HL-60/S4 treated with phorbol 12-myristate 13-acetate at 8.2 ng/mL for 4 days and 3 days (cell line): ENCODE measurements at regions not wholly inside any gene's neighbourhood (a gene's known extent, or its start where the extent isn't known, plus 50 kb on each side); places are given as distances from the start of the nearest gene placed in this dataset.

Experiments used
- in situ Hi-C: fragments of 300-500 bp; cut with MboI; formaldehyde crosslinking; loops from 2 replicates; pipeline ENCODE4 v1.15.0; 2022; ENCODE audit warnings: low sequenced_read_pairs

GRCh38 chr6:145161501-145161900, 573.8 kb downstream of the EPM2A start:
- in situ Hi-C loops: no loop called here

- in situ Hi-C loops: no loop called here
Measured at GRCh38 chr6:145169726-145170224, 565.5 kb downstream of the EPM2A start.

- in situ Hi-C loops: no loop called here
Measured at GRCh38 chr6:145175470-145175869, 559.9 kb downstream of the EPM2A start.

- in situ Hi-C loops: no loop called here
Measured at GRCh38 chr6:145178391-145178790, 556.9 kb downstream of the EPM2A start.

GRCh38 chr6:145187491-145188206, 547.7 kb downstream of the EPM2A start:
- in situ Hi-C loops: no loop called here

GRCh38 chr6:145189836-145190235, 545.5 kb downstream of the EPM2A start:
- in situ Hi-C loops: no loop called here

GRCh38 chr6:145194389-145194788, 540.9 kb downstream of the EPM2A start:
- in situ Hi-C loops: no loop called here

- in situ Hi-C loops: loop anchor here (25.0 kb wide), 1 partner anchor 613 kb away; no protein-coding TSS in a partner anchor
Measured at GRCh38 chr6:145199961-145200360, 535.4 kb downstream of the EPM2A start.

- in situ Hi-C loops: loop anchor here (25.0 kb wide), 1 partner anchor 617 kb away; no protein-coding TSS in a partner anchor
Measured at GRCh38 chr6:145204301-145204700, 531.0 kb downstream of the EPM2A start.

GRCh38 chr6:145206247-145206907, 528.9 kb downstream of the EPM2A start:
- in situ Hi-C loops: loop anchor here (25.0 kb wide), 1 partner anchor 619 kb away; no protein-coding TSS in a partner anchor

- in situ Hi-C loops: loop anchor here (25.0 kb wide), 1 partner anchor 621 kb away; no protein-coding TSS in a partner anchor
Measured at GRCh38 chr6:145208474-145208873, 526.8 kb downstream of the EPM2A start.

- in situ Hi-C loops: loop anchor here (25.0 kb wide), 1 partner anchor 622 kb away; no protein-coding TSS in a partner anchor
Measured at GRCh38 chr6:145209272-145209671, 526.0 kb downstream of the EPM2A start.

- in situ Hi-C loops: loop anchor here (25.0 kb wide), 1 partner anchor 626 kb away; no protein-coding TSS in a partner anchor
Measured at GRCh38 chr6:145212813-145213212, 522.5 kb downstream of the EPM2A start.

GRCh38 chr6:145213614-145214013, 521.7 kb downstream of the EPM2A start:
- in situ Hi-C loops: loop anchor here (25.0 kb wide), 1 partner anchor 626 kb away; no protein-coding TSS in a partner anchor

GRCh38 chr6:145214570-145214969, 520.8 kb downstream of the EPM2A start:
- in situ Hi-C loops: loop anchor here (25.0 kb wide), 1 partner anchor 627 kb away; no protein-coding TSS in a partner anchor

- in situ Hi-C loops: loop anchor here (25.0 kb wide), 1 partner anchor 637 kb away; no protein-coding TSS in a partner anchor
Measured at GRCh38 chr6:145224450-145224849, 510.9 kb downstream of the EPM2A start.

GRCh38 chr6:145225500-145225899, 509.8 kb downstream of the EPM2A start:
- in situ Hi-C loops: no loop called here

GRCh38 chr6:145227593-145227992, 507.7 kb downstream of the EPM2A start:
- in situ Hi-C loops: no loop called here

GRCh38 chr6:145228962-145229582, 506.2 kb downstream of the EPM2A start:
- in situ Hi-C loops: no loop called here

GRCh38 chr6:145233955-145234354, 501.4 kb downstream of the EPM2A start:
- in situ Hi-C loops: no loop called here

- in situ Hi-C loops: no loop called here
Measured at GRCh38 chr6:145235207-145235606, 500.1 kb downstream of the EPM2A start.
